ENCODE measurements at regions not wholly inside any gene's neighbourhood (a gene's known extent, or its start where the extent isn't known, plus 50 kb on each side); places are given as distances from the start of the nearest gene placed in this dataset.
A peak's percentile ranks its signal among the peaks of the same experiment; 100 is the strongest.

- no peak for TF ChIP-seq GLIS1 (tag by site-specific recombination; IDR thresholded peaks at IDR 0.05)
- no peak for TF ChIP-seq ZNF558 (tag by site-specific recombination; IDR thresholded peaks at IDR 0.05)
- TF ChIP-seq ZNF398 (tag by site-specific recombination; IDR thresholded peaks at IDR 0.05) = no peak
- TF ChIP-seq SP2 (tag by site-specific recombination; IDR thresholded peaks at IDR 0.05) = no peak
Measured at GRCh38 chr5:124283031-124283430, 463.4 kb downstream of the ZNF608 start (continued).

GRCh38 chr5:124280079-124280478 is 466.4 kb downstream of the ZNF608 start:
- 0 out of 2 replicates have a peak overlapping the region, but pooled peaks have one; percentile 32 for H3K27ac ChIP-seq (ENCODE audit: extremely low read depth, low read depth, low read length)
- no peaks in the 10 kb centered on the region for H3K36me3 ChIP-seq (ENCODE audit: control insufficient read depth in 2 of 2, insufficient read depth in 1 of 2, low read length in 2 of 2)
- ChIA-PET CTCF (no interaction called here), POLR2A (no interaction called here)
- H3K9me3 ChIP-seq (ENCODE audit: control insufficient read depth, insufficient read depth, low read depth, low read length) = no peaks in the 10 kb centered on the region
- no peak overlapping the region for H3K4me3 ChIP-seq (ENCODE audit: low read depth, low read length)
- peaks cover 21% of the 10 kb centered on the region for H3K4me1 ChIP-seq (ENCODE audit: control insufficient read depth, insufficient read depth, low read length)
- TF ChIP-seq ZNF18 (tag by site-specific recombination; IDR thresholded peaks at IDR 0.05) = no peak
- TF ChIP-seq OVOL3 (tag by site-specific recombination; IDR thresholded peaks at IDR 0.05) = no peak
- no peak for TF ChIP-seq ZNF747 (tag by site-specific recombination; IDR thresholded peaks at IDR 0.05)
- TF ChIP-seq ATF2 (tag by site-specific recombination; IDR thresholded peaks at IDR 0.05; ENCODE audit: low read depth) = no peak
- no peak for TF ChIP-seq ZBTB44 (tag by site-specific recombination; IDR thresholded peaks at IDR 0.05)
- TF ChIP-seq ZNF366 (tag by site-specific recombination; conservative IDR thresholded peaks at IDR 0.05) = no peak
- TF ChIP-seq ZIC2 (tag by site-specific recombination; IDR thresholded peaks at IDR 0.05) = no peak

- Histone ChIP-seq H3K27ac (ENCODE audit: extremely low read depth, low read depth, low read length) (no peak overlapping the region), H3K4me1 (ENCODE audit: control insufficient read depth, insufficient read depth, low read length) (peaks cover 26% of the 10 kb centered on the region), H3K4me3 (ENCODE audit: low read depth, low read length) (no peak overlapping the region), H3K36me3 (ENCODE audit: control insufficient read depth in 2 of 2, insufficient read depth in 1 of 2, low read length in 2 of 2) (no peaks in the 10 kb centered on the region), H3K9me3 (ENCODE audit: control insufficient read depth, insufficient read depth, low read depth, low read length) (no peaks in the 10 kb centered on the region)
- TF ChIP-seq PRDM6 (tag by site-specific recombination; IDR thresholded peaks at IDR 0.05) = peak; percentile 41; the same call in 1 of the 2 replicates
- TF ChIP-seq HOXD13 (CRISPR knock-in tag; IDR thresholded peaks at IDR 0.05; ENCODE audit: borderline replicate concordance) = no peak
- CTCF ChIA-PET = no interaction called here
- POLR2A ChIA-PET = no interaction called here
Measured at GRCh38 chr5:124279146-124279876, 467.1 kb downstream of the ZNF608 start.

Data from HEK293 (cell line).